ENCODE measurements at regions not wholly inside any gene's neighbourhood (a gene's known extent, or its start where the extent isn't known, plus 50 kb on each side); places are given as distances from the start of the nearest gene placed in this dataset.

GRCh38 chr2:126754240-126755004 lies 98.5 kb downstream of the GYPC start:
- TF ChIP-seq ZFX (IDR thresholded peaks at IDR 0.05) (no peak), CTCF (conservative IDR thresholded peaks at IDR 0.05) (no peak)
- H3K27ac ChIP-seq, result no peak overlapping the region

- no peak overlapping the region for H3K27ac ChIP-seq
- TF ChIP-seq ZFX (IDR thresholded peaks at IDR 0.05), result no peak
- no peak for TF ChIP-seq CTCF (conservative IDR thresholded peaks at IDR 0.05)
These were observed 100.2 kb downstream of the GYPC start for GRCh38 chr2:126756125-126756524.

DNA sequence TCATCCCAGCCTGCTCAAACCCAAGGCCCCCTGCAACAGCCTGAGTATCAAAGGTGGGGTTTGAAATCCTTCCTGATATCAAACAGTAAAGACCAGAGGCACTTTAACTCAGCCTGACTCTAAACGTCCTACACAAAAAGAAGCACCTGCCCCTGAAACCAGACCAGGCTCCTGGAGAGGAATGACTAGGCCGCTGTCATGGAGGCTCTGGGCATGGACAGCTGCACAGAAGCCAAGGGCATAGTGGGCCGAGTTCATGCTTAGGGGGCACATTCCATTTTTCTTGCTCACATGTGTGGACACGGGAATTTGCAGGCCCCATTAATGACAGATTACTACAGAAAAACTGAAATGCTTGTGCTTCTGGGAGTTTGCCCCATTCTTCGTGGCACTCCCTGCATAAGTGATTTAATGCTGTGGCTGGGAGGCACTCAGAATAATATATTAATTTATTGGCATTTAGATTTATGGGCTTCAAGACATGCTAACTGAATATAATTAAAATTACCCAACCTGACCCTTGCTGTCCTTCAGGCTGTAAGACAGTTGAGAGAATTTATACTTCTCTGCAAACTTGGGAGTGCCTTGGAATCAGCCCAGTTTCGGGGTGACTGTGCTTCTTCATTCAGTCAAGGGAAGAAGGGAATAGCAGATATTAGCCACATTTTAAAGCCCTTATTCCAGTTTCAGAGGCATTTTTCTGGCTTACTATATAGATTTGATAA lies 105.5 kb downstream of the GYPC start:
- TF ChIP-seq CTCF (conservative IDR thresholded peaks at IDR 0.05) (no peak), ZFX (IDR thresholded peaks at IDR 0.05) (no peak)
- no peak overlapping the region for H3K27ac ChIP-seq

DNA sequence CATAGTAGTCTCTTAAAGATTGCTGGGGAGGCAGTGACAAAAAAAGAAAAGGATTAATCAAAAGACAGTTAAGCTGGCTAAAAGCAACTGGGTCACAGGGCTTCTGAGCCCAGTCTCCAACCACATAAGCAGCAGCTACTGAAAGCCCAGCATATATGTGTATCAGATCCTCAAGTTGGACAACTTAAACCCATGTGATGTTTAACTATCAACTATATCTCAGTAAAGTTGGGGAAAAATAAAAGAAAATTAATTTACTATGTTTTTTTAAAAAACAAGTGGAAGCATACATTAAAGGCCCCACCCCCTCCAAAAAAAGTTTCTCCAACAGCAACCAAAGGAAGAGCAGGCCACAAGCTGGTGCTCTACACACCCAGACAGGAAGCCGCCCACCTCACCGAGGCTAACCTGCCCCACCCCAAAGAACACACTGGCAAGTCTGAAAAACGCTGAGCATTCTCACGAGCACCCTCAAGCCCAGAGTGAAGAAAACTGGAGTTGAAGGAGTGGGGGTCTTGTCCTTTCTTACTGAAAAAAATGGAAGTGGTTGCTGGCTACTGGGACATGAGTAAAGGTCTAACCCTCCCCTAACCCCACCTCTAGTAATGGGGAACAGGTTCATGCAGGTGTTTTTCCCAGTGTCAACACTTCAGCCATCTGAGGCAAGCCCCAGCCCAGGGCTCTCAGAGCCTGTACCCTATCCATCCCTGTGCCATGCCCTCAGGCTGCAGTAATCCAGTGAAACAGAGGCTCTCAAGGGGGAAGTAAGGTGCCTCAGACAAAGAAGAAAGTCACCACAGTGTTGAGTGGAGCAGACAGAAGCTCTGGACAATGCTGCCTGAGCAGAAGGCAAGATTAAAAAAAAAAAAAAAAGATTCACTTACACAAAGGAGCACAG lies 106.3 kb downstream of the GYPC start:
- H3K27ac ChIP-seq, result no peak overlapping the region
- TF ChIP-seq ZFX (IDR thresholded peaks at IDR 0.05), result no peak
- TF ChIP-seq CTCF (conservative IDR thresholded peaks at IDR 0.05), result no peak

GRCh38 chr2:126764686-126765265 lies 108.8 kb downstream of the GYPC start:
- no peak for TF ChIP-seq ZFX (IDR thresholded peaks at IDR 0.05)
- no peak overlapping the region for H3K27ac ChIP-seq

- no peak for TF ChIP-seq ZFX (IDR thresholded peaks at IDR 0.05)
These were observed 109.4 kb downstream of the GYPC start for GRCh38 chr2:126765395-126765794.

GRCh38 chr2:126766295-126766968 lies 110.5 kb downstream of the GYPC start:
- TF ChIP-seq CTCF (conservative IDR thresholded peaks at IDR 0.05) (no peak), ZFX (IDR thresholded peaks at IDR 0.05) (no peak)
- H3K27ac ChIP-seq, result no peak overlapping the region

More at GRCh38 chr2:126765395-126765794, 109.4 kb downstream of the GYPC start:
- no peak overlapping the region for H3K27ac ChIP-seq

Data from C4-2B (cell line).